CD4-positive, alpha-beta T cell treated with Interleukin-6 at 100 ng/mL for 8 hours (primary cell): ENCODE measurements at regions not wholly inside any gene's neighbourhood (a gene's known extent, or its start where the extent isn't known, plus 50 kb on each side); places are given as distances from the start of the nearest gene placed in this dataset.

Source experiments
- DNase-seq: peaks from one replicate; pipeline ENCODE4 v3.0.0-alpha.2; 2020; ENCODE audit warnings: mixed read lengths, low spot score

DNA sequence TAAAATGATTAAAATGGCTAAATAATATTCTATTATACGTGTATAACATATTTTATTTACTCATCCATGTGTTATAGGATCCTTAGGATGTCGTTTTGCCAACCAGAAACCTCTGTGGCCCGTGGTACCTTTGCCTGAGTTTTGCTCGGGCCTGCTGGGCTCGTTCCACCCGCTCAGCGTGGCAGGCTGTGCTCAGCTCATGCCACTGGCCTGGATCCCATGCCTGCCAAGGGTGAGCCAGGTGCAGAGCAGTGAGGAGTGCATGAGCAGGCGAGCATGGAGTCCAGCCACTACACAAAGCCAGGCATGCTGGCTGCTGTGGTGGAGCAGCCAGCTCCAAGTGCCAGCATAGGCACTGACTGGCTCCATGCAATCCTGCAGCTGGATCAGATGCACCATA, 417.2 kb downstream of the TTLL7 start:
- no peak for DNase-seq

DNA sequence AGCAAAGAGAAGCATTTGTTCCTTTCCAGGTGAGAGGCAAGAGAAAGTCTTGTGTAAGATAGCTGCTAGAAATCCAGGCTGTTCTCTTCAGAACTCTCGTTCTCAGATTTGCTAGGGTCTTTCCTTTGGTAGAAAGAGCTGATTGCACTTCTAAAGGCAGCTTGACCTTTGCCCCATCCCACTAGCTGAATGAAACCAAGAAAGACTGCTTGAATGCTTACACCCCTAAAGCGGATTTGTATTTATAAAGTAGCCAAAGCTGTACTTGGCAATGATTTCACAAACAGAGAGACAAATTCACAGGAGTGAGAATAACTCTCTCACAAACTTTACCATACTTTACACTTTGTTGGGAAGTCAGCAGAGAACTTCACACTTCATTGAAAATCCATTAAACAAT, 424.1 kb downstream of the TTLL7 start:
- no peak for DNase-seq

DNA sequence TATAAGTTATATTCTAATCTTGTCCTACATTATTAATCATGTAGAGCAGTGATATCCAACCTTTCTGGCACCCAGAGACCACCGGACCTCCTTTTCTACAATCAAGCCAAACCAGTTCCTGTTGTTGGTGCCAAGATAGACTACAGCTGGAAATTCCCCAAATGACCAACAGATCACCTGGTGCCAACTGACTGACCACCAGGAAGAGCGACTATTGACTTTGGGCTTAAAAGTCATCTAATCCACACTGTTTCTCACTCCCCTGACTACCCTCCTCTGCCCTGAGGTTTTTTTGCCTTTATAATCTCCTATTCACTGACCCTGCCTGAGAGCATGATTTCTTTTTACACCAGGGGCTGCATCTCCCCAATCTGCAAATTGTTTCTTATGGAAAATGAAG, 425.2 kb downstream of the TTLL7 start:
- no peak for DNase-seq

DNA sequence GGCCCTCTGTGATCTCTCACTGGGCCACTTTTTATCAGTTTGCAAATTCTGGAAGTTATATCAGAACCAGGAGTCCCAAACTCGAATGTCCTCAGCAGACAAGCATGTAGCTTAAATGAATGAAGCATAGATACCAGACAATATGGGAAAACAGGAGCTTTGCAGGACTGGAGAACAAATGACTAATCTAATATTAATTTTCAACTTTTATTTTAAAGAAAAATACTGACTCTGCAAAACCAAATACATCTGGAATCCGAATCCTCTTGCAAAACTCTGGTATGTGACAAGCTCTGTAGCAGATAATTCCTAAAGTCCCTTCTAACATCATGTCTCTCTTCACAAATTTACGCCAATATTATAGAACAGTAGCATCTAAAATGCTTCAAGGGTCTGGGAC, 427.4 kb downstream of the TTLL7 start:
- DNase-seq, result no peak

DNA sequence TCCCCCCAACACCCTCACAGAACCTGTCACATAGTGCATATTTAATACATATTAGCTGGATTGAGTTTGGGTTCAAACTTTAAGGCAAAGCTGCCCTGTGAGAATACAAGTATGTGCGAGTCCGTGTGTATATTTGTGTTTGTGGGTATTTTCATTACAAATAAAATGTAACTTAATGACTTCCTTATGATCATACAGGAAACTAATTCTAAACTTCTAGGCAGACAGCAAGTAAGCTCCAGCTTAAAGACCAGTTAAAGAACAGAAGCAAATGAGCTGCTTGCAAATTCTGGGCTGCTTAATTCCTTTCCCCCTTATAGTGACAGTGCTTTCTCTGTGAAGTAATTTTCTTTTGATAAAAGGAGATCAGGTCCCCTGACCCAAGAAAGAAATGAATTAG, 437.6 kb downstream of the TTLL7 start:
- no peak for DNase-seq

DNA sequence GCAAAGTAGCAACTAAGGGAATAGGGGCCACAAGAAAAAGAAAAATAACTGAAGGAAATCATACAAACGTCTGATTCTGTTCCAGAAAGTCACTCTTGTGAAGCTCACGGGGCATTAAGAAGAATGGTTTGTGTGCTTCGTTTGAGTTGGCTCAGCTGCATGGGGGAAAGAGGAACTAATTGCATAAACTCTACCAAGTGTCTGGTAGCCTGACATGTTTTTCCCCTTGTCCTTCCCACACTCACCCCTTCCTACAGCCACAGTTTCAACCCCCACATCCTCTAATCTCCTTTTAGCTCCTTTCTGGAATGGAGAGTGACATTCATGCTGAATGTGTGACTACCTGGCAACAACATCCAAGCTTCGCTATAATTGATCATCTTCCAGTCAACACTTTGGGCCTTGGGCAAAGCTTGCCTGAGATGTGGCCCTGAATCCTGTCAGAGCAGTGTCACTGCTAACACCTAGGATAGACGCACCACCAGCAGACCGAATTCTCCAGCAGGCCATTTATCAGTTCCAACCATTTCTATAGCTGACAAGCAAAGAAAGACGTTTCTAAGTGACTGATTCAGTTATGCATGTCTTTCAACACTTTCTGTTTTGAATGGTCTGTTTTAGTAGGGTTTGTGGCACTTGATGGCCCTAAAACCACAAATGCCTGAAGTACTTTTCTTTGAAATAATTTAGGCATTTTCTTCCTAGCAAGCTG, 439.6 kb downstream of the TTLL7 start:
- no peak for DNase-seq

DNA sequence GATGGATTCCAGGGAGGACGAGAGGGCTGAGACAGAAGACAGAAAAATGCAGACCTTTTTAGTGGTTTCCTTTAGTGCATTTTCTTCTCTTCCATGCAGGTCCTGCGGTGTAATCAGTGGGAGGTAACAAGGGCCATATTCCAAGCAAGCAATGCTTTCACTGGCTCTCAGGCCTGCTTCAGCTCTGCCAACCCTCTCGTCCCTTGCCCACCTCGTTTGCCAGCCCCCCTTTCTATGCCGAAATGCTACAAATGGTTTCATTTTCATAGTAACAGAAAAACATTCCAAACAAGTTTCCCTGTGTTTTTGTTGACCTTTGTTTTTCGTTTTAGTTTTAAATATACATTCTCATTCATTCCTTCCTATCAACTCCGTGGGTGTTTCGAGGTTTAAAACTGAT, 443.1 kb downstream of the TTLL7 start:
- DNase-seq, result no peak

DNA sequence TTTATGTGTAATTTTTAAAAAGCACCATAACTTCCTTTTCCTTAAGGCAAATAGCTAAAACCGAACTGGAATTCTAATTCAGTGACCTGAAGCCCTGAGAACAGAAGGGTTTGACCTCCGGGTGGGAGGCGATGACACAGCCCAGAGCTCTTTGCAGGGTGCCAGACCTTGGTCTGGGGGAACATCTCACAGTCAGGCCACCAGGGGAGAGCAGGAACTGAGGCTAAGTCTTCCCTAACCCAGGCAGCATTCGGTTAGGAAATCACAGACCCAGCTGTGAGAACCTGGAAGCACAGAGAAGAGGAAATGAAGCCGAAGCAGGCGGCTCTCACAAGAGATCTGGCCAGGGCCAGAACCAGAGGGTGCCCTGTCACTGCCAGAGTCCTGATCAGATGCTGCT, 444.8 kb downstream of the TTLL7 start:
- no peak for DNase-seq

DNA sequence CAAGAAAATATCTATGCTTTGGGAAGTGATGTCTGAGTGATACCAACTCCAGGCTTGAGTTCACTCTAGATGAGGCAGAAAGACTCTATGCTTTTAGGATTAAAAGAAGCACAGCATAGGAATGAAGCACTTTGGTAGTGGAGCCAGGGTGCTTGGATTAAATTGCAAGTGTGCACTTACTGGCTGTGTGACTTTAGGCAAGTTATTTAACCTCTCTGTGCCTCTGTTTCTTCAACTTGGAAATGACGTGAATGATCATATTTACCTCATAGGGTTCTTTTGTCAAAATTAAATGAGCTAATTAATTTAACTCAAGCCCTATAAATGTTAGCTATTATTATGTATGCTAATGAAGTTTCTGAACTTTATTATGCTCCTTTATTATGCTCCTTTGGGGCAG, 446.1 kb downstream of the TTLL7 start:
- no peak for DNase-seq

DNA sequence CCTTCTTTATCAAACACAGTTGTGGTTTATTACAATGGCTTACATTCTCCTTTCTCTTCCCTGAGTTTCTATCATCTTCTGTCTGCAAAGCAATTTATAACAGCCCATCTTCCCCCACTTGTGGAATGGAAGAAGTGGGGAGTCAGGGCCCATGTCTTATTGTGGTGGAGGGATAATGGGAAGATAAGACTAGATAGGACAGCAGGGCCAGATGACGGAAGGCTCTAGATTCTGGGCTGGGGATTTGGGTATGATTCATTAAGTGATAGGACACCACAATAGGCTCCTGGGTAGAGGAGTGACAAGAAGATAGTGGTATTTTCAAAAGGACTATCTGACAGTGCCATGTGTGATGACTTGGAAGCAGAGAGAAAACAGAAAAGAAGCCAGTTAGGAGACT, 450.6 kb downstream of the TTLL7 start:
- no peak for DNase-seq

DNA sequence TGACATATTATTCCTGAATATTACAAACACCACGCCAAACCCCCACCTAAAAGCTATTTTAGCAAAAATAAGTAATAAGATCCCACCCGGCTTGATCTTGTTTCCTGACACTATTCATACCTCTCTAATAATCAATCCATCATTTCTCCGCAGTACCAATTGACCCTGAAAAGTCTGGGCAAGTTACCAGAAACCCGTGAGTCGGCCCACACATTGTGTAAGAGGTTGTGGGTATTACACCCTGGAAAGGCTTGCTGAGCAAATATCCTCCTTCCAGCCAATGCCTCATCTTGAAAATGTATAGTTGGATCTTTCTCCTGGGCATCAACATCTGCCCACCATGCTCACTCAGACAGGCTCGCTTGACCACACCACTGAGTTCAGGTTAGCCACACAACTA, 451.0 kb downstream of the TTLL7 start:
- DNase-seq, result no peak

DNA sequence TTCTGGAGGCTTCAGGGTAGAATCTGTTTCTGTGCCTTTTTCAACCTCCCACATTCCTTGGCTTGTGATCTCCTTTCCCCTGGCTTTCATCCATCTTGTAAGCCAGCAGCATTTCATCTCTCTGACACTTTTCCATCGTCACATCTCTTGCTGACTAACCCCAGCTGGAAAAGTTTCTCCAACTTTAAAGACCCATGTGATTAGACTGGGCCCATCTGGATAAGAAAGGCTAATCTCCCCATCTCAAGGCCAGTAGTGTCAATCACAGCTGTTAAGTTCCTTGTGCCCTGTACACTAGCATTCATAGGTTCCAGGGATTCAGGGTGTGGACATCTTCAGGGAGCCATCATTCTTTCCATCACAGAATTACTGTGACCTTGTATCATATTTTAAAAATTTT, 452.1 kb downstream of the TTLL7 start:
- no peak for DNase-seq

DNA sequence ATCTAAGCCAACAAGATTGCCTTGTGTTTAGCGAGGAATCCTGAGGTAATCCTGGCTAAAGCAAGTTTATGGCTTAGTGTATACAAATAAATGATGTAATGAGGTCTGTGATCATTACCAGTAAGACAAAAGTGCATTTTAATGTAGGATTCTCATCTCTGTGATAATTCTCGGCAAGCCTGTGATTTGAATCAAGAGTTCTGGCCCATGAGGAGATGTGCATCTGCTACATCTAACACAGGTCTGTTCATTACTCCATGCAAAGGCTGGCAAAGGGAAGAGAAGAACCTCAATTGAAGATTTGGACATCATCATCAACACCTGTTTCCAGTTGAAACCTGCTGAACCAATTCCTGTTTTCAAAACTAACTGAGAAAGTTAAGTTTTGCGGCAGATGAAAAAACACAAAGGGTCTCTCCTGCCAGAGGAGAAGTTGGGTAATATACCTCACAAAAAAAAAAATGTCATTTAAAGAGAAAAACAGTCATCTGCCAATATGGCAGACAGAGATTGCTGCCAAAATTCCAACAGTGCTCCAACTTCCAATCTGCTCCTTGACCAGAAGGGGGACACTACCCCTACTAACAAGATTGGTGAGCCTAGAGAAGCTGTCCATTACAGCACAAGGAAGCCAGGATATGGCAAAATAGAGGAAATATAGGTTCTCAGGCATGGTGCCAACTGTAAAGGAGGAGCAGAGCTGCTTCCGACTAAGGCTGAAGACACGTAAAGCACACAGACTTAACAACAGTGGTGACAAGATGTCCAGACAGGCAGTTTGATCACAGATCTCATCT, 453.7 kb downstream of the TTLL7 start:
- no peak for DNase-seq

DNA sequence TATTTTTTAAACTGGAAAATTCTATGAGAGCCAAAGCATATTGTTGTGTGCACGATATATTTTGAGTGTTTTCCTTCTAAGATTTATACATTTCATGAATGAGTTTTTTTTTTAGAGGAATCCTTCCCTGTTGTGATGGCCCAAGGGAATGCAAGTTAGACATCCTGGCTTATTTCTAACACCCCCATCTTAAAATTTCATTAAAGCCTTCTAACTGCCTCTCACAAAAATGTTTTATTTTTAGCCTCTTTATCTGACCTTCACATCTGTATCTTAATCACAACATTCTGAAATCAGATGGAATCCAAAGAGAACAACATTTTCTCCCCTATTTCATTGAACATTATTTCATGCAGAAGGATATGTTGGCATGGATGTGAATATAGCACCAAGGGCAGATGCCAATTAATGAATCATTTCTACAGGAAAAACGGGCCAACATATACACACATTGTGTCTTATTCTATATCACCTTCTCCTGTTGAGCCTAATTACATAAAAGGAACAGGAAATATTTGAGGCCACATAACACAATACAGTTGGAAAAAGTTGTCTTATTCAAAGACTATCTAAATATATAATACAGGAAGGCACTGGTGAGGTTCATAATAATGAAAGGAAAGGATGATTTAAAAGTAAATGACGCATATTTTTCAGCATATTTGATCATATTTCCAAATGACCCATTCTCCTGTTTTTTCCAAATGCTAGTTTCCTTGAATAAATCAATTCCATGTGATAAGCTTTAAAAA, 455.5 kb downstream of the TTLL7 start:
- DNase-seq, result no peak

DNA sequence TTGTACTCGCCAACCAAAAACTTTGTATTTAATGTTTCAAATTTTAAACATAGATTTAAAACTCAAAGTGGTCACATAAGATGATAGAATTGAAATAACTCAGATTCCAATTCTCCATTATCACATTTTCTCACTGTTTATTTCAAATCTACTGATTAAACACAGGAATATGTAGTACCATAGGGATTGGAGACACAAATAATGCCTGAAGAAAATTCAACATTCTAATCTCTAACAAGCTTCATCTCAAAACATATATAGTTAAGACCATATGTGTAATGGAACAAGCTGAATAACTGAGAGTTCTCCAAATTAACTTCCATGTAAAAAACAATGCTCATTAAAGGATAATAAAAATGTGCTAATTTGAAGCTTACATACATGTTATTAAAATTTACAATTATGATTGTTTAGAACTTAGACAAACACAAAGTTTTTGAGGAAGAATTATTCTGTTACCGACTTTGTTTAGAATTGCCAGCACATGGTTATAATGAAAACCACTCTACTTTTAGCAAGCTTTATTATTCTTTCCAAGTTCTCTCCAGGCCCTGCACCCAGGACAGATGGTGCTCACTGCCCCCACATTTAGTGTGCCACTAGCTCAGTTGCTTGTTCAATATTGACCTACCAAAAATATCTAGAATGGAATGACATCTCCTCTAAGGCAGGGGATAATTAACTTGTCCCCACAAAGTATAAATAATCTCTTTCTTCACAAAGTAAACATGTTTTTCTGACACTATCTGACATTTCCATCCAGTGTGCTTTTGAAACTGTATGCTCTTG, 467.2 kb downstream of the TTLL7 start:
- DNase-seq, result no peak

DNA sequence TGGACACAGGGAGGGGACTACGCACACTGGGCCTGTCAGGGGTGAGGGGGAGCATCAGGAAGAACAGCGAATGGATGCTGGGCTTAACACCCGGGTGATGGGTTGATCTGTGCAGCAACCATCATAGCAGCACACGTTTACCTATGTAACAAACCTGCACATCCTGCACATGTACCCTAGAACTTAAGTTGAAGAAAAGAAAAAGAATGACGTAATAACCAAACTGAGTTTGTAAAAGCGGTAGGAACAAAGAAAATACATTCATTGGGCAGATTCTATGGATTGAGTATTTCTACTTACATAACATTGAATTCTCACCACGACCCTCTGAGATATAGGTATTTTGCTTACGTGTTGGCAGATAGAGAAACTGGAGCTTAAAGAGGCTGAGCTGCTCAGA, 468.4 kb downstream of the TTLL7 start:
- DNase-seq, result no peak

DNA sequence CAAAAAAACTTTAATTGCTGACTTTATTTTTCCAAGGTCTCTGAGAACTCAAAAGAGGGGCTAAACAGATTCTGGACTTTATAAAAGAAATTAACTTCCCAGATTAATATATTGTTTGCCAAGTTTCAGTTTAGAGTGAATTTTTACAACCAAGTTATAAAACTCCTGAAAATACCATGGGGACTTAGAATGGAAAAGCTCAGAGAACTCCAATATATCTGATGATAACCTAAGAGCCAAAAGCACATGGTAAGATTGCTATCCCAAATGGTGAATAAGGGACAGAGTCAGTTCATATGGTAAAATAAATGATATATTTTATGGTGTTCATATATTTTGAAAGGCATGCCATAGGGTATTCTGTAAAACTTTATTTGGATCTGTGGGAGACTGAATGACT, 470.9 kb downstream of the TTLL7 start:
- DNase-seq, result no peak

DNA sequence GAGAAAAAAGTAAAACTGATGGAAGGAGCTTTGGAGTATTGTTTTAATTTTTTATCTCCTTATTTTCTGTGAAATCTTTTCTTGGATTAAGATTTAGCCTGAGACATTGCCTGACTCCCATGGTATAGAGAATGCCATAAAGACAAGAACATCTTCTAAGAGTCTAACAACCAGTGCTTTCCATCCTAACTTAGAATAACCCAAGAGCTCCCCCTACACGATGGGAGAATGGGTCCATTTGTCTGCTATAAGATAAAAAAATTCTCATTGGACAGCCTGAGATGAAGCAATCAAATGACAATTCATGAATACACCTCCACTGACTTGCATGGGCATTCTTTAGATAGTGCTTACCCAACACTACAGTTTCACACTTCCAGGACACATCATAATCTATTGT, 478.1 kb downstream of the TTLL7 start:
- DNase-seq, result no peak

DNA sequence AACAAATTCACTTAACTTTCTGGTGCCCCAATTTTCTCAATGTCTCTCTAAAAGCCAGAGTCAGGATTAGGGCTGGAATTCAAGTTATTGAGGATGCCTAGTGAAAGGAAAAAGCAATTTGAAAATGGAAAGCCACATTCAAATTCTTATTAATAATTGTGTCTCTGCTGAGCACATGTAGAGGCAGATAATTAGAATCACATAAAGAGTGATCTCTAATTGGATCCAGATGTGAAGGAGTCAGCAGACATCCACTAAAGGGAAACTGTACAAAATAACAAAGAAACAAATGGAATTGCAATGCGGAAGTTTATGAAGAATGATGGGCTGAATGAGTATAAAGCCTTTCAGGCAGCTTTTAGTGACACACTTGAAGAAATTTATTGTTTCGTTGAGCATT, 482.6 kb downstream of the TTLL7 start:
- no peak for DNase-seq

DNA sequence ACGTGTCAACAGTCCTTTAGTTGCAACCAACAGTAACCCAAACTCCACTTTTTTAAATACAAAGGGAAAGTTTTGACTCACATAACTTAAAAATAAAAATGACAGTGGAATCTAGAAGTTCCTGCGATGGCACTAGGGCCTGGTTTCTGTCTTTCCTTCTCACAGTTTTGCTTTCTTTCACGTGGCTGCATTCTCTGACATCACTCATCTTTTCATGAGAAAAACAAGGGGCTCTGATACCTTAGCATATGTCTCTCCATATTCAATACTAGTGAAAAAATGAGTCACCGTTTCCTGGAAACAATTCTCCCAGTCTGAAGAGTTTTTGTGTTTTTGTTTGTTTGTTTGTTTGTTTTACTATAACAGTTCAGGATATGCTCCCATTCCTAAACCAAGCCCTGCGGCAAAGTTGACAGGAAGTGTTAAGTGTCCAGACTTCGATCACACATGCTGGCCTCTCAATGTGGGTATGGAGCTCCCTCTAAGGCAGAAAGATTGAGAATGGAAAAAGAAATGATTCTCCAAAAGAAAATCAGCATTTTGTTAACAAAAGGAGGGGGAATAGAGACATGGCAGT, 483.3 kb downstream of the TTLL7 start:
- DNase-seq, result no peak

DNA sequence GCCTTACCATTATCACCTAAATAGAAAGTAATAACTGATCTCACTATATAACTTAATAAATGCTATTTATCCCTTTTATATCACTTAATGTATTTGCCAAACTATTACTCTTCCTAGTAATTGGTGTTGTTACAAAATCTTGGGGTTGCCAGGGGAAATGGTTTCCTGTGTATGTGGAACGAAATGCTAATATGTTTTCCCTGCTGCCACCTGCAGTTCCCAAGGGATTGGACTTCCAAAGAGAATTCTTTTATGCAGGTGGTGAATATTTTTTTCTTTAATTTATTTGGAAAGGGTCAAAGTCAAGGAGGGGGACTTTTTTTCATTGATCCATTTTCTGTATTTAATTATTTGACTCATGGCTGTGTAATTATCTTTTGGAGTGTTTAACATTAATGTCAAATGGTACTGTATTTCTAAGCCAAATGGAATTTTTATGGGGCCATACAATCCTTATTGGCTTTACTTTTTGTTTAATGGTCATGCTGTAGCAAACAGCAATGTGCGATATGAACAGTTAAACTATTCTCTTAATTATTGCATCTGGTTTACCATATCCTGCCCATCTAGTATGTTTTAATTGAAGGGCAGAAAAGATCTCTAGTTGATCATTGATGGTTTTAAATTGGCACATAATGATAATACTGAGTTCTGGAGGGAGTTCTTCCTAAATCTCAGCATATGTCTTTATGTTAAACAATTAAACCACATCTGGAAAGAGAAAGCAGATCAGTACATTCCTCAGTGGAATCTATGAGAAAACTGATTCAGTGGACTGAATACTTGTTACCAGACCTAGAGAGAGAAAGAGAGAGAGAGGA, 486.3 kb downstream of the TTLL7 start:
- DNase-seq, result no peak
